Esophagus squamous epithelium (tissue), 4 donors: ENCODE measurements at regions not wholly inside any gene's neighbourhood (a gene's known extent, or its start where the extent isn't known, plus 50 kb on each side); places are given as distances from the start of the nearest gene placed in this dataset.

Experiments
- POLR2A ChIP-seq, 4 donors: fragments of 450-650 bp; IDR thresholded peaks; one replicate each; pipeline ENCODE4 v1.6.1; 2017; ENCODE audit warnings: antibody characterized with exemption in 4 of 4, mild to moderate bottlenecking in 4 of 4, moderate library complexity in 3 of 4
- TF ChIP-seq, protein P1 (sequence below), 6 experiments: fragments of 450-650 bp in 4 of 6; fragments of 200-600 bp in 2 of 6; sonication (generic) in 2 of 6; IDR thresholded peaks; one replicate each; pipeline ENCODE4 v1.5.1; 2016 to 2019; ENCODE audit warnings: antibody characterized with exemption in 6 of 6, mild to moderate bottlenecking in 4 of 6, moderate library complexity in 4 of 6

GRCh38 chr16:65863236-65863635 lies 503.3 kb upstream of the CDH5 start:
- TF ChIP-seq, protein P1, sequence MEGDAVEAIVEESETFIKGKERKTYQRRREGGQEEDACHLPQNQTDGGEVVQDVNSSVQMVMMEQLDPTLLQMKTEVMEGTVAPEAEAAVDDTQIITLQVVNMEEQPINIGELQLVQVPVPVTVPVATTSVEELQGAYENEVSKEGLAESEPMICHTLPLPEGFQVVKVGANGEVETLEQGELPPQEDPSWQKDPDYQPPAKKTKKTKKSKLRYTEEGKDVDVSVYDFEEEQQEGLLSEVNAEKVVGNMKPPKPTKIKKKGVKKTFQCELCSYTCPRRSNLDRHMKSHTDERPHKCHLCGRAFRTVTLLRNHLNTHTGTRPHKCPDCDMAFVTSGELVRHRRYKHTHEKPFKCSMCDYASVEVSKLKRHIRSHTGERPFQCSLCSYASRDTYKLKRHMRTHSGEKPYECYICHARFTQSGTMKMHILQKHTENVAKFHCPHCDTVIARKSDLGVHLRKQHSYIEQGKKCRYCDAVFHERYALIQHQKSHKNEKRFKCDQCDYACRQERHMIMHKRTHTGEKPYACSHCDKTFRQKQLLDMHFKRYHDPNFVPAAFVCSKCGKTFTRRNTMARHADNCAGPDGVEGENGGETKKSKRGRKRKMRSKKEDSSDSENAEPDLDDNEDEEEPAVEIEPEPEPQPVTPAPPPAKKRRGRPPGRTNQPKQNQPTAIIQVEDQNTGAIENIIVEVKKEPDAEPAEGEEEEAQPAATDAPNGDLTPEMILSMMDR (IDR thresholded peaks at IDR 0.05), result no peak
- TF ChIP-seq POLR2A (IDR thresholded peaks at IDR 0.05), result no peak
